Activated CD4-positive, alpha-beta T cell treated with anti-CD3 and anti-CD28 coated beads, Interleukin-2, Interleukin-6, amounts not matched to agents 100 ng/mL and 50 ng/mL, durations not matched to agents 16 hours and 8 hours (primary cell): ENCODE measurements at regions not wholly inside any gene's neighbourhood (a gene's known extent, or its start where the extent isn't known, plus 50 kb on each side); places are given as distances from the start of the nearest gene placed in this dataset.
"Not testable (repeated sequence)": the region's sequence is repeated elsewhere in the genome, so short reads cannot be mapped to it uniquely, and the experiment has no call there.

ENCODE experiments used
- DNase-seq: peaks from one replicate; pipeline ENCODE4 v3.0.0-alpha.2; 2020

- DNase-seq: no peak
Measured at GRCh38 chr18:2144811-2145210, 426.5 kb downstream of the METTL4 start.

- DNase-seq: no peak
Measured at GRCh38 chr18:2146092-2146491, 425.2 kb downstream of the METTL4 start.

GRCh38 chr18:2146754-2147153 lies 424.6 kb downstream of the METTL4 start:
- DNase-seq: no peak

GRCh38 chr18:2147476-2148230 lies 423.7 kb downstream of the METTL4 start:
- DNase-seq: no peak

- no peak for DNase-seq
Measured at GRCh38 chr18:2148823-2149222, 422.5 kb downstream of the METTL4 start.

GRCh38 chr18:2150566-2150965 lies 420.7 kb downstream of the METTL4 start:
- no peak for DNase-seq

- DNase-seq: no peak
Measured at GRCh38 chr18:2154278-2154677, 417.0 kb downstream of the METTL4 start.

GRCh38 chr18:2164644-2165550 lies 406.4 kb downstream of the METTL4 start:
- no peak for DNase-seq

- DNase-seq: not testable (repeated sequence)
Measured at GRCh38 chr18:2166876-2167275, 404.4 kb downstream of the METTL4 start.

- DNase-seq: no peak
Measured at GRCh38 chr18:2168022-2168421, 403.3 kb downstream of the METTL4 start.

GRCh38 chr18:2169656-2170055 lies 401.6 kb downstream of the METTL4 start:
- DNase-seq: no peak

- DNase-seq: no peak
Measured at GRCh38 chr18:2171840-2172625, 399.3 kb downstream of the METTL4 start.

GRCh38 chr18:2172881-2173280 lies 398.4 kb downstream of the METTL4 start:
- no peak for DNase-seq

GRCh38 chr18:2173486-2173885 lies 397.8 kb downstream of the METTL4 start:
- no peak for DNase-seq

- DNase-seq: no peak
Measured at GRCh38 chr18:2178036-2178435, 393.3 kb downstream of the METTL4 start.

- no peak for DNase-seq
Measured at GRCh38 chr18:2179498-2180183, 391.7 kb downstream of the METTL4 start.

- no peak for DNase-seq
Measured at GRCh38 chr18:2180586-2180985, 390.7 kb downstream of the METTL4 start.

- no peak for DNase-seq
Measured at GRCh38 chr18:2183432-2183831, 387.9 kb downstream of the METTL4 start.

- no peak for DNase-seq
Measured at GRCh38 chr18:2186967-2187366, 384.3 kb downstream of the METTL4 start.

- no peak for DNase-seq
Measured at GRCh38 chr18:2188258-2188657, 383.0 kb downstream of the METTL4 start.

- DNase-seq: no peak
Measured at GRCh38 chr18:2191180-2191790, 380.0 kb downstream of the METTL4 start.

GRCh38 chr18:2192562-2192961 lies 378.7 kb downstream of the METTL4 start:
- DNase-seq: no peak
